GF-D8 (cell line): ENCODE measurements at regions not wholly inside any gene's neighbourhood (a gene's known extent, or its start where the extent isn't known, plus 50 kb on each side); places are given as distances from the start of the nearest gene placed in this dataset.

Experiments used
- DNase-seq: peaks from one replicate; lab custom pipeline; 2025; lab: John Stamatoyannopoulos, UW

- DNase-seq = no peak
Measured at GRCh38 chr10:60664859-60665258, 113.4 kb upstream of the CDK1 start.

DNA sequence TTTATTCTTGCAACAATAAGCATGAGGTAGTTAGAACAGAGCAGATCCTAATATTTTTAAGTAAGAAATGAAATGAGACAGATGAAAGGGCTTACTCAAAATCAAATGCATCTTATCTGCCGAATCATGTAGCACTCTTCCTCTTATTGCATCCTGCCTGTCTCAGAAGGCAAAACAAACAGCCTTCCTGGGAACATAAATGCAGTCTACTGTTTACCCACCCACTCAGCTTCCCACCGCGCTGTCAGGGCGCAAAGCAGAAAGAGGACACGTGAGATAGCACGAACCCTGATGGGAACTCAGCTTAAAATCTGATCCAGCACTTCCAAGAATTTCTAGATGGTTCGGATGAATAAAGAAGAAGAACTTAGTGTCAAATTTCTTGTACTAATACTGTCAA, 114.4 kb upstream of the CDK1 start:
- DNase-seq = no peak

DNA sequence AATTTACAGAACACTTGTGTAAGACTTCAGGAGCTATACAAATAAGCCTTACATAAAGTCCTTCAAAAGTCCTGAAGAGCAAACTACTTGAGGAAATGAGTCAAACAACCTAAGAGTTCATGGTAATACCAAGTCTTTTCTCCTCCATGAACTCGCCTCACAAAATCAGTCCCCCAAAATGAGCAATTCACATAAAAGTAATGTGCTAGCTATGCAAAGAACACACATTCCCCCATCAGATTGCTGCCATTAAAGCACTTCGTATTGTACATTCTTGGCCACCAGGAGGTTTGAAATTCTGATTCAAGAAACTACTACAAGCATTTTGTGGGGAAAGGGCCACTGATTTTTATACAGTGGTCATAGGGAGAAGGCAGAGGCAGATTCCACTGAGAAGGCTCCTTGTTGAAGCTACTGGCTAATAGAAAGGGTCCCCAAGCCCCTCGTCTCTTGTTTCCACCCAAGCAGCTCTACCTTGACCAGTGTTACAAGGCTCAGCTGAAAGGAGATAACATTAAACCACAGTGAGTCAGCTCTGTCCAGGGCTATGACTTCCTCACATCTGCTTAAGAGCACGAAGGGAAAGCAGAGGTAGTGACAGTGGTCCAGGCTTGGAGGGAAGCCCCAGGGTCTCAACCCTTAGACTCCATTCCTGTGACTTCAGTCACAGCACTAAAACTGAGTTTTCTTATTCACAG, 115.2 kb upstream of the CDK1 start:
- DNase-seq = no peak

DNA sequence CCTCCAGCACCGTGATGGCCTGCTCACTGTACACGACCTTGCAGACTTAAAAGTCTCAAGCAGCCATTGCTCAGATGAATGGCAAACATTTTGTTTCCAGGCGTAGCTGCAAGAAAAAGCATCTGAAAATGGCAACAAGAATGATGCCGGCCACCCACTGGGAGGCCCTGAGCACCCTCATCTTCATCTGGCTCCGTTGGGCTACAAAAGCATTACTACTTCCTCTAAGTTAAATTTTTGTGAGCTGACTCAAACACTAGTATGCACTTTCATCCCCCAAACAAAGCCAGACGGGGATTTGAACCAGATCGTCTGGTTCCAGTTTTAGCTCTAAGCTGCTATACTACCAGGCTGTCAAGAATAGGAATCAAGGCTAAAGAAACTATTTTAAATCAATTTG, 116.6 kb upstream of the CDK1 start:
- DNase-seq = no peak

- DNase-seq = no peak
Measured at GRCh38 chr10:60660625-60661024, 117.7 kb upstream of the CDK1 start.

DNA sequence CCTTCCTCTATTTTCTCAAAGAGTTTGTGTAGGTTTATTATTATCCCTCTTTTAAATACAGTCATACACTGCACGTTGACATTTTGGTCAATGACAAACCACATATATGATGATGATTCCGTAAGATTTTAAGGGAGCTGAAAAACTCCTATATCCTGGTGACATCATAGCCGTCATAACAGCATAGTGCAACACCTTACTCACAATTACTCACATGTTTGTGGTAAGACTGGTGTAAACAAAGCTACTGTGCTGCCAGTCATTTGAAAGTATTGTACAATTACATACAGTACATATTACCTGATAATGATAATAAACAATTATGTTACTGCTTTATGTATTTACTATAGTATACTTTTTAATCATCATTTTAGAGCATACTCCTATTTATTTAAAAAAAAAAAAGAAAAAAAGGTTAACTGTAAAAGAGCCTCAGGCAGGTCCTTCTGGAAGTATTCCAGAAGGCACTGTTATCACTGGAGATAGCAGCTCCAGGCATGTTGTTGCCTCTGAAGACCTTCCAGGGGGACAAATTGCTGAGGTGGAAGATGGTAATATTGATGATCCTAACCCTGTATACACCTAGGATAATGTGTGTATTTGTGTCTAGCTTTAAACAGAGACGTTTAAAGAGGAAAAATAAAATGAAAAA, 123.3 kb upstream of the CDK1 start:
- no peak for DNase-seq

DNA sequence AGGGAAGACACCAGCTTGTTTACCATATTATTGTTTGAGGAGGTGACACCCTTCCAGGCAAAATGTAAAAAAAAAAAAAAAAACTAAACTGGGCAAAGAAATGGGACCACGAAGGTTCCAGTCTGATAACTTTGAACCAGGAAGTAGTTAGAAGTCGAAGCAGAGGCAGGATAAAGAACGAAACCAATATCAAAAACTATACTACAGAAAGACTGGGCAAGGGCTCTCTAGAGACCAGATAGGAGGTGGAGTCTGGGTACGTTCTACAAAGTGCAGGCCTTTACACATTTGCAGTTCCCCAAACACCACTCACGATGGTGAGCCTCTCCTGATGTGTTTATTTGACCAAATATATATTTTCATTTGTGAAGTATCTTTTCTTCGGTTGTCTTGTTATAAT, 125.7 kb upstream of the CDK1 start:
- DNase-seq = no peak

DNA sequence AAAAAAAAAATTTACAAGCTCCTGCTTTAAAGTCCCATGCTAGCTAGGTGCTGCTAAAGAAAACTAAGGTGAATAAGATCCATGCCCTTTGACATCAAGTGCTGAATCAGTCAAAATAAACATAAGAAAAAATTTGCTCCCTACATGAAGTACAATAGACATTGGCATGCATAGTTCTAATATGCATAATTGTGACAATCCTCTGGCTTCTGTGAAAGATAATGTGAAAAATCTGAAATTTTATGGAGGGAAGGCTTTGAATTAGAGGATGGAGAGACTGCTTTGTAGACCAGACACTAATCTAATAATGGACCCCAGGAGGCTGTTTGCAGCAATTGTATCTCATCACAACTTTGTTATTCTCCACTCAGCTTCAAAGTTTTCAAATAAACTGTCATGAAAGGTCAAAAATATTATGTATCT, 127.9 kb upstream of the CDK1 start:
- no peak for DNase-seq

DNA sequence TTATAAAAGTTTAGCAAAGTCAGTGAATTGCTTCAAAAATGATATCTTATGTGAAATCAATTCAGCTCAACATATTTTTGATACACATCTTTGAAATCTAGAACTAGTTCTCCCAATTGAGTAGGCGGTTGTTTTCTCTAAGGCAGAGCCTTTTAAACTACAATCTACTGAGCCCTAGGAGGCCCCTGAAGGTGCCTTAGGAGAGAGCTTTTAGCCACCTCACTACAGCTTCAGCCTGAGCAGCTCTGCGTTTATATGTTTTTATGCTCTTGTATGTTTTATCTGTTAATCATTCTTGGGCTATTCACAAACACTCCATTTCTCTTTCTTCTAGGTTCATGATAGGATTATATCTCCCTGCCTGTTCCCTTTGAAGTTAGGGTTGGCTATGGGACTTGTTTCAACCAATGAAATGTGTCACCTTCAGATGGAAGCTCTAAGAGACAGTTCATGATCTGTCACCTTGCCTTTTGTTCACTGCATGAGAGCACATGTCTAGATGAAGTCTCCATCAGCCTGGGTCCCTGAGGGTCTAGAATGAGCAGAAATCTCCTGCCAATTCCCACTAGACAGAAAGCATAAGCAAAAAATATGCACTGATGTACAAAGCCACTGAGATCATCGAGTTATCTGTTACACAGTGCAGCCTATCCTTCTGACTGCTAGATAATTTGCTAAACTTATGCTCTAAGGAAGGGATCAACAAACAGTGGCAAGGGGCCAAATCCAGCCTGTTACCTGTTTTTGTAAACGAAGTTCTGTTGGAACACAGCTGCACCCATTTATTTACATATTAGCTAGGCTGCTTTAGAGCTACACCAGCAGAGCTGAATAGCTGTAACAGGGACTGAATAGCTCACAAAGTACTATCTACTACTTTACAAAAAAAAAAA, 128.5 kb upstream of the CDK1 start:
- no peak for DNase-seq

DNA sequence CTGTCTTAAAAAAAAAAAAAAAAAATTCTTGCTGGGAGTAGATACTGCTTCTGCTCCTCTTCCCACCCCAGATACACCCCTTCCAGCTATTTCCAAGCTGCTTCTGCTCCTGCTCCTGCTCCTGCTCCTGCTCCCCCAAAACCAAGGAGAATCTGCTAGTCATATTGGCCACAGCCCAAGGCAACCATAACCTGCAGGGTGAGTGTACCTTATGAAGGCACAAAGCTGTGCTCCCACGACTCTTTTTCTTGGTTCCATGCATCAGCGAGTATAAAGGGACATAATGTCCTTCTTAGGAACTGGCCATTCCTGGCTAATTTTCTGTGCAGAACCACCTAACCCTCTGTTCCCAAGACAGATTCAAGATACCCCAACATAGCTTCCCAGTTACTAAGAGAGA, 129.5 kb upstream of the CDK1 start:
- DNase-seq = no peak

DNA sequence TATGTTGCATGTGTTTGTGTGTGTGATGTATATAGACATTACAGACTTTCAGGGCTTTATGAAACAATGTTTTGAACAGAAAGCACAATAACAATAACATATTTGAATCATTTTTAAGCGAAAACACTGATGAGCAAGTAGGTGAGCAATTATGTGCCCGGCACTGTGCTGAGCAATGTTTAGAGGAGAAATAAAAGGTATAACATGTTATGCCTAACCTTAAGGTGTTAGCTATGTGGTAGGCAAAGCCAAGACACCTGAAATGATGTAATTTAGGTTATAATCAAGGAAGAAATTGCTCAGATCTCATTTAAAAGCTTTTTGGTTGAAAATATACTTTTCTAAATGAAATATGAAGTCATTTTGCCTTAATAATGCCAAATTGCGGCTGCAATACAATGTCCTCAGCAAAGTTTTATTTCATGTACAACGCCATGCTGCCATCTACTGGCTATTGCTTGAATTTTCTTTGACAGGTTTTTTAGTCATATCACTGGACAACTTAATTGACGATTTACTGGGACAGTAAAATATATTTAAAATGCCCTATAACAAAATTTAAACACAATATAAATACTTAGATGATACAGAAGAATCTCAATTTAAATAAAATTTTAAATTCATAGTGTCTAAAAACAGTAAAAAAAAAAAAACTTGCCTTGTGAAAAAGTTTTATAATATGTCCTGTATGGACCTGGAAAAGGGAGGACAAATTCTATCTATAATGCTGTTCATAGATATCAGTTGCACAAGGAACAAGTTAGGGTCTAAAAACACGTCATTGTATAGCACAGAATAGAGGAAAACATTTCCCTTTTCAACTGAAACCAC, 131.1 kb upstream of the CDK1 start:
- DNase-seq = no peak

DNA sequence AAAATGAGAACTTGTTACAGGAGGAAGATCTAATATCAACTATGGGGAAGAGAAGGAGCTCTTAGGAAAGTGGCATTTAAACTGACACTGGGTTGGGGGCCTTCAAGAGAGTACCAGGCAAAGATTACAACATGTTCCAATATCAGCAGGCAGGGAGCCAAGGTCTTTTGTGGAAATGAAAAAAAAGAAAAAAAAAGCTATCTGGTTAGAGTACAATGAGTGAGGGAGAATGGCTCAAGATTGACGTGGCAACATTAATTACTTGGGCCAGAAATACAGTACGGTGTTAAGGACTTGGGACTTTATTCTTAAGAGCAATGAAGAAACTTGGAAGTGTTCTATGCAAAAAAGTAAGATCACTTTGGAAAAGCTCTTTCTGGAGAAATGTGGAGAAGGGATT, 132.3 kb upstream of the CDK1 start:
- DNase-seq = no peak

- DNase-seq = no peak
Measured at GRCh38 chr10:60644436-60645130, 133.7 kb upstream of the CDK1 start.

DNA sequence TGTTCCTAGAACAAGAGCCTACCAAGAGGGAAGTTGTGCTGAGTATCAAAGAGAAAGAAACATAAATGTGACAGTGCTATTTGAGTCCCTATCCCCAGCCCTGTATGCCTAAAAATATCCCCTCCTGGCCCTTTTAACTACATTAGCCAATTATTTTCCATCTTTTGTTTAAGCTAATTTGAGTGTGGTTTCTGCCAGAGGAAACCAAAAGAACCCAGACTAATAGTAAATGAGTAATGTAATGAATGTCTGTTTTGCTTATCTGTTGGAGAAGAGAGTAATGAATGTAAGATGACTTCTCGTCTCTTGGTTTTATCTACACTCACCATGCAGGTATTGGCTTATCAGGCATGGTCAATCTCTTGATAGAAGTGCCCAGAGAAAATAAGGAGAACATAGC, 134.4 kb upstream of the CDK1 start:
- no peak for DNase-seq

DNA sequence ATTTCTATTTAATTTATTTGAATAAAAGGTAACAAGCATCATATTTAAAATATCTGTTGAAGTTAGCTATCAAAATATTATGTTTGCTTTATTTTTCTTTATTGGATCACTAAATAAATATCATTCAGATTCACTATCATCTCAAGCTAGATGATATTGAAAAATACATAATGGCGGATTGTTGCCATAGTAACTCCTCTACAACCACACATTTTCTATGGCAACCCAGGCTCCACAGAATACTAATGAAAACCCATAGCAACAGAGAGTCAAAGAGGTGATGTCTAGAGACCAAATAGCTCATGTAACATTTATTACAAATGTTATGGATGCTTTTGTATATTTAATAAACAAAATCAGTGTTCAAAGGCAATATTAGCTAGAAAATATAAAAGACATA, 148.9 kb upstream of the CDK1 start:
- DNase-seq = no peak

DNA sequence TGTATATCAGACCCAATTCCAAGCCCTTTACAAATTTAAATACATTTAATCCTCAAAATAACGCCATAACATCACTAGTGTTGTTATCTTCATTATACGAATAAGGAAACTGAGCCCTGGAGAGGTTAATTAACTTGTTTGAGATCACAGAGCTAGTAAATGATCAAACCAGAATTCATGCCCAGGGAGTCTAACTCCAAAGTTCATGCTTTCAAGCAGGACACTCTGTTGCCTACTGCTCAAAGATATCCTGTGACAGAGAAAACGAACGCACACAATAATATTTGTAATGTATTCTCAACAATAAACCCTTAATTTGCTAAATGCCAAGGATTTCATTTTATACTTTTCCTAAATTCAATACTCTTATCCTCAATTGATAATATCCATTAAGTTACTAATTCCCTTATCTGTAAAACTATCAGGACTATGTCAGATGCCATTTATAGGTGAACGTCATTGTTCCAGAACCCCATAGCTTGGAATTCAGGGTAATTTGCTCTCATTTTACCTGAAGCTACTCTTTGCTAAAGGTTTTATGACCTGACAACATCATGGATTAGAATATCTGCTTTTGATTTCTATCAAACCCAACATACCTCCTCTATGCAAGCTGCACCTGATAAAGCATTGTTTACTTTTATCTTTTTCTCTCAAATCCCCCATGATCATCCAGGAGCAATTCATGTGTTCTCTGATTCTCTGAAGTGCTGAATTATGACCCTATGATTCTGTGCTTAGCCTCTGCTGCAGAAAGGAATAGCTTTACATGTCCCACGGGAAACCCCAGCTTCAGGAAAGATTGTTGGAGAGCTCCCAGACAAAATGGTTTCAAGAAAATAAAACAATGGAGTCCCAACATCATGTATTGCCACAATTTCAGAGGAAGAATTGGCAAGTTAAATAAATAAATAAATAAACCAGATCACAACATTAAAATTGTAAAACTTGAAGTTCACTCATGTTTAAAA, 150.2 kb upstream of the CDK1 start:
- no peak for DNase-seq

- no peak for DNase-seq
Measured at GRCh38 chr10:60626037-60626436, 152.2 kb upstream of the CDK1 start.

- DNase-seq = no peak
Measured at GRCh38 chr10:60623627-60624026, 154.7 kb upstream of the CDK1 start.

GRCh38 chr10:60621018-60621417, 157.3 kb upstream of the CDK1 start:
- DNase-seq = no peak

DNA sequence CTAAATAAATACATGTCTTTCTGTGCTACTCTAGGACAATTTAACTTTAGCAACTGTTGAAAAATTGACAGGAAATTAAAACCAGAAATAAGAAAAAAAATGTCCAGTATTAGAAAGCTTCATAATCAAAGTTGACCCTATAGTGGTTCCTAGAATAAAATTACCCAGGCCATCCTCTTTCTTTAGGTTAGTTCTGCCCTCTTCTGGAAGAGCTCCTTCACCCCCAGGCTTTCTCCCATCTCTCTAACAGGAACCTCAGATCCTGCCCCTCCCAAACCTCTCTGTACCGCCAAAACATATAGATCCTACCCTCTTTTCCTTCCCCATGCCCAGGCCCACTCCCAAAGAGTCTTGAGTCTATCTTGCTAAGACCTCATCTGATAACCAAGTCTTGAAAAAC, 159.4 kb upstream of the CDK1 start:
- no peak for DNase-seq
